ENCODE measurements at regions not wholly inside any gene's neighbourhood (a gene's known extent, or its start where the extent isn't known, plus 50 kb on each side); places are given as distances from the start of the nearest gene placed in this dataset.

DNA sequence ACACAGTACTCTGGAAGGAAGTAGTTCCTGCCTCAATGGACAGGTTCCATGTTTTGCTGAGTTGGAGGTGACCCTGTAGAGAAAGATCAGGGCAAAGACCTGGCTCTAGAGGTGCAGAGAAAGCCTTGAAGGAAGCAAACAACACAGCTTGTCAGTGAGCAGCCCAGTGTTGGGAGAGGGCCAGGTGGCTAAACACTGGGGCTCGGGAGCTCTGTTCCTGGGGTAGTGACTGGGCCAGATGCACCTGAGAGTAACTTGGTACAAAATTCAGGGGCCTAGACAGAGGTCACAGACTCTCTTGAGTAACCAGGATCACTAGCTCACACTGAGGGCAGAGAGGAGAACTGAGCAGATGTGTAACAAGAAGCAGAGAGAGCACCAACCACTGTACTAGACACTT, 138.4 kb upstream of the NALF2 start:
- TF ChIP-seq POLR2A (IDR thresholded peaks at IDR 0.05; ENCODE audit: insufficient read depth in 1 of 2, low read depth in 2 of 2, low read length in 2 of 2) (no peak), TCF7 (IDR thresholded peaks at IDR 0.05; ENCODE audit: low read depth) (no peak)

All from HepG2 (cell line).